Neural cell (in vitro differentiated cells): ENCODE measurements at regions not wholly inside any gene's neighbourhood (a gene's known extent, or its start where the extent isn't known, plus 50 kb on each side); places are given as distances from the start of the nearest gene placed in this dataset.

ENCODE experiments used
- H2AFZ ChIP-seq: fragments of 200-600, 300-800 bp; sonication (generic), shearing (Covaris generic); 2 replicates; pipeline ENCODE4 v1.6.0; 2014; ENCODE audit warnings: low read depth, mild to moderate bottlenecking, antibody characterized with exemption, low read length, moderate library complexity
- H3F3A ChIP-seq: fragments of 200-600 bp; shearing (Covaris generic); 2 replicates; pipeline ENCODE4 v1.6.1; 2016; ENCODE audit warnings: mild to moderate bottlenecking, moderate library complexity, mixed read lengths, antibody characterized with exemption, low read length; ENCODE audit not compliant: insufficient read depth, poor library complexity, severe bottlenecking
- H3K27ac ChIP-seq: fragments of 200-600, 300-800 bp; sonication (generic), shearing (Covaris generic); 2 replicates; pipeline ENCODE4 v1.5.1; 2014; ENCODE audit warnings: mild to moderate bottlenecking, low read length, moderate library complexity
- H3K27me3 ChIP-seq: fragments of 300-800, 200-600 bp; sonication (generic), shearing (Covaris generic); 2 replicates; pipeline ENCODE4 v1.6.0; 2014; ENCODE audit warnings: mild to moderate bottlenecking, low read depth, low read length, moderate library complexity; ENCODE audit not compliant: insufficient read depth
- H3K36me3 ChIP-seq: fragments of 300-800, 200-600 bp; sonication (generic), shearing (Covaris generic); 2 replicates; pipeline ENCODE4 v1.5.1; 2014; ENCODE audit warnings: mild to moderate bottlenecking, antibody characterized with exemption, low read length, moderate library complexity; ENCODE audit not compliant: insufficient read depth
- H3K4me2 ChIP-seq: fragments of 300-800, 200-600 bp; sonication (generic), shearing (Covaris generic); 2 replicates; pipeline ENCODE4 v1.6.0; 2014; ENCODE audit warnings: mild to moderate bottlenecking, low read length
- H3K4me3 ChIP-seq: fragments of 300-800, 200-600 bp; sonication (generic), shearing (Covaris generic); 2 replicates; pipeline ENCODE4 v1.5.1; 2014; ENCODE audit warnings: mild to moderate bottlenecking, low read length, moderate library complexity
- H3K79me2 ChIP-seq: fragments of 200-600 bp; shearing (Covaris generic); replicated peaks from 2 replicates; pipeline ENCODE4 v1.6.0; 2014; ENCODE audit warnings: mild to moderate bottlenecking, low read length, moderate library complexity; ENCODE audit not compliant: insufficient read depth
- H3K9ac ChIP-seq: fragments of 300-800, 200-600 bp; sonication (generic), shearing (Covaris generic); 2 replicates; pipeline ENCODE4 v1.6.1; 2016; ENCODE audit warnings: mild to moderate bottlenecking, low read length, mixed read lengths
- H3K9me2 ChIP-seq: fragments of 200-600 bp; shearing (Covaris generic); 2 replicates; pipeline ENCODE4 v1.6.1; 2016; ENCODE audit warnings: mild to moderate bottlenecking, low read length, mixed read lengths; ENCODE audit not compliant: insufficient read depth
- H3K9me3 ChIP-seq: fragments of 200-600, 300-800 bp; sonication (generic), shearing (Covaris generic); 2 replicates; pipeline ENCODE4 v1.6.1; 2016; ENCODE audit warnings: mild to moderate bottlenecking, mixed run types, low read length, moderate library complexity, mixed read lengths
- H4K20me1 ChIP-seq: fragments of 200-600 bp; shearing (Covaris generic); 2 replicates; pipeline ENCODE4 v1.6.1; 2016; ENCODE audit warnings: mild to moderate bottlenecking, mixed run types; ENCODE audit not compliant: insufficient read depth
- EP300 ChIP-seq: fragments of 450-650 bp; conservative IDR thresholded peaks from 2 replicates; pipeline ENCODE4 v1.6.1; 2014; ENCODE audit warnings: antibody characterized with exemption, mild to moderate bottlenecking, moderate library complexity; ENCODE audit not compliant: poor library complexity, severe bottlenecking
- EZH2 ChIP-seq: fragments of 200-600, 300-800 bp; shearing (Covaris generic), sonication (generic); IDR thresholded peaks from 2 replicates; pipeline ENCODE4 v1.6.1; 2014; ENCODE audit warnings: antibody characterized with exemption, low read length, borderline replicate concordance, mild to moderate bottlenecking; ENCODE audit not compliant: insufficient read depth, poor library complexity, severe bottlenecking
- MXI1 ChIP-seq: fragments of 450-650 bp; conservative IDR thresholded peaks from 2 replicates; pipeline ENCODE4 v1.6.1; 2014; ENCODE audit warnings: antibody characterized with exemption, mild to moderate bottlenecking; ENCODE audit not compliant: poor library complexity, severe bottlenecking
- POLR2AphosphoS5 ChIP-seq: IDR thresholded peaks from 2 replicates; pipeline ENCODE4 v1.6.1; 2012
- RAD21 ChIP-seq: fragments of 450-650 bp; conservative IDR thresholded peaks from 2 replicates; pipeline ENCODE4 v1.6.1; 2014; ENCODE audit warnings: antibody characterized with exemption, mild to moderate bottlenecking, moderate library complexity
- SMC3 ChIP-seq: fragments of 450-650 bp; conservative IDR thresholded peaks from 2 replicates; pipeline ENCODE4 v1.6.1; 2014; ENCODE audit warnings: antibody characterized with exemption, mild to moderate bottlenecking, moderate library complexity; ENCODE audit not compliant: poor library complexity
- TAF1 ChIP-seq: IDR thresholded peaks from 2 replicates; pipeline ENCODE4 v1.6.1; 2012; ENCODE audit warnings: low read depth
- TF ChIP-seq, protein P1 (sequence below): IDR thresholded peaks from 2 replicates; pipeline ENCODE4 v1.6.1; 2012; ENCODE audit warnings: borderline replicate concordance
- TF ChIP-seq, protein P2 (sequence below): fragments of 450-650 bp; IDR thresholded peaks from 2 replicates; pipeline ENCODE4 v1.5.1; 2014; ENCODE audit warnings: antibody characterized with exemption, mild to moderate bottlenecking, moderate library complexity; ENCODE audit not compliant: poor library complexity, severe bottlenecking

DNA sequence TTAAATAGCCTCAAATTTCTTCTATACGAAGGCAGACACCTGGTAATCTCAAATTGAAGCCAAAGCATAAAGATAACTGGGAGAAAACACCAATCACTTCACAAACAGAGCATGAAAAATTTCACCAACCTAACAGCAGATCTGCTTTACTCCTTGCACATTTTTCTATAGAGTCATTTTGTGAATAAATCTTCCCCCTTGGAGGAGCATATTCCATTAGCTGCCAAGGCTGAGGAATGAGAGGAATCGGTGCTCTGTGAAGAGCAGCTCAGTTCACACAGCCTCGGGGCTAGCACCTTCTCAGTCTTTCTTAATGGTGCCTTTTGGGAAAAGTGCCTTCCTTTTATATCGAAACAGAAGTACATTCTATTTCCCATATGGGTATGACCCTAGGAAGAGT is 1313.7 kb upstream of the NRXN1 start:
- no peaks in the 10 kb centered on the region for H3F3A ChIP-seq
- no peak overlapping the region for H2AFZ ChIP-seq
- H3K79me2 ChIP-seq = no peaks in the 10 kb centered on the region
- H3K36me3 ChIP-seq = no peaks in the 10 kb centered on the region
- no peaks in the 10 kb centered on the region for H3K9me3 ChIP-seq
- H3K9ac ChIP-seq = no peak overlapping the region
- no peaks in the 10 kb centered on the region for H3K27me3 ChIP-seq
- no peaks in the 10 kb centered on the region for H4K20me1 ChIP-seq
- H3K4me3 ChIP-seq = no peak overlapping the region
- H3K4me2 ChIP-seq = no peak overlapping the region
- TF ChIP-seq, protein P1, sequence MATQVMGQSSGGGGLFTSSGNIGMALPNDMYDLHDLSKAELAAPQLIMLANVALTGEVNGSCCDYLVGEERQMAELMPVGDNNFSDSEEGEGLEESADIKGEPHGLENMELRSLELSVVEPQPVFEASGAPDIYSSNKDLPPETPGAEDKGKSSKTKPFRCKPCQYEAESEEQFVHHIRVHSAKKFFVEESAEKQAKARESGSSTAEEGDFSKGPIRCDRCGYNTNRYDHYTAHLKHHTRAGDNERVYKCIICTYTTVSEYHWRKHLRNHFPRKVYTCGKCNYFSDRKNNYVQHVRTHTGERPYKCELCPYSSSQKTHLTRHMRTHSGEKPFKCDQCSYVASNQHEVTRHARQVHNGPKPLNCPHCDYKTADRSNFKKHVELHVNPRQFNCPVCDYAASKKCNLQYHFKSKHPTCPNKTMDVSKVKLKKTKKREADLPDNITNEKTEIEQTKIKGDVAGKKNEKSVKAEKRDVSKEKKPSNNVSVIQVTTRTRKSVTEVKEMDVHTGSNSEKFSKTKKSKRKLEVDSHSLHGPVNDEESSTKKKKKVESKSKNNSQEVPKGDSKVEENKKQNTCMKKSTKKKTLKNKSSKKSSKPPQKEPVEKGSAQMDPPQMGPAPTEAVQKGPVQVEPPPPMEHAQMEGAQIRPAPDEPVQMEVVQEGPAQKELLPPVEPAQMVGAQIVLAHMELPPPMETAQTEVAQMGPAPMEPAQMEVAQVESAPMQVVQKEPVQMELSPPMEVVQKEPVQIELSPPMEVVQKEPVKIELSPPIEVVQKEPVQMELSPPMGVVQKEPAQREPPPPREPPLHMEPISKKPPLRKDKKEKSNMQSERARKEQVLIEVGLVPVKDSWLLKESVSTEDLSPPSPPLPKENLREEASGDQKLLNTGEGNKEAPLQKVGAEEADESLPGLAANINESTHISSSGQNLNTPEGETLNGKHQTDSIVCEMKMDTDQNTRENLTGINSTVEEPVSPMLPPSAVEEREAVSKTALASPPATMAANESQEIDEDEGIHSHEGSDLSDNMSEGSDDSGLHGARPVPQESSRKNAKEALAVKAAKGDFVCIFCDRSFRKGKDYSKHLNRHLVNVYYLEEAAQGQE = no peak
- TF ChIP-seq EZH2 (no peak), POLR2AphosphoS5 (no peak), TAF1 (no peak), MXI1 (no peak), EP300 (no peak), RAD21 (no peak)
- TF ChIP-seq, protein P2, sequence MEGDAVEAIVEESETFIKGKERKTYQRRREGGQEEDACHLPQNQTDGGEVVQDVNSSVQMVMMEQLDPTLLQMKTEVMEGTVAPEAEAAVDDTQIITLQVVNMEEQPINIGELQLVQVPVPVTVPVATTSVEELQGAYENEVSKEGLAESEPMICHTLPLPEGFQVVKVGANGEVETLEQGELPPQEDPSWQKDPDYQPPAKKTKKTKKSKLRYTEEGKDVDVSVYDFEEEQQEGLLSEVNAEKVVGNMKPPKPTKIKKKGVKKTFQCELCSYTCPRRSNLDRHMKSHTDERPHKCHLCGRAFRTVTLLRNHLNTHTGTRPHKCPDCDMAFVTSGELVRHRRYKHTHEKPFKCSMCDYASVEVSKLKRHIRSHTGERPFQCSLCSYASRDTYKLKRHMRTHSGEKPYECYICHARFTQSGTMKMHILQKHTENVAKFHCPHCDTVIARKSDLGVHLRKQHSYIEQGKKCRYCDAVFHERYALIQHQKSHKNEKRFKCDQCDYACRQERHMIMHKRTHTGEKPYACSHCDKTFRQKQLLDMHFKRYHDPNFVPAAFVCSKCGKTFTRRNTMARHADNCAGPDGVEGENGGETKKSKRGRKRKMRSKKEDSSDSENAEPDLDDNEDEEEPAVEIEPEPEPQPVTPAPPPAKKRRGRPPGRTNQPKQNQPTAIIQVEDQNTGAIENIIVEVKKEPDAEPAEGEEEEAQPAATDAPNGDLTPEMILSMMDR = no peak
- H3K27ac ChIP-seq = no peak overlapping the region
- H3K9me2 ChIP-seq = no peaks in the 10 kb centered on the region

DNA sequence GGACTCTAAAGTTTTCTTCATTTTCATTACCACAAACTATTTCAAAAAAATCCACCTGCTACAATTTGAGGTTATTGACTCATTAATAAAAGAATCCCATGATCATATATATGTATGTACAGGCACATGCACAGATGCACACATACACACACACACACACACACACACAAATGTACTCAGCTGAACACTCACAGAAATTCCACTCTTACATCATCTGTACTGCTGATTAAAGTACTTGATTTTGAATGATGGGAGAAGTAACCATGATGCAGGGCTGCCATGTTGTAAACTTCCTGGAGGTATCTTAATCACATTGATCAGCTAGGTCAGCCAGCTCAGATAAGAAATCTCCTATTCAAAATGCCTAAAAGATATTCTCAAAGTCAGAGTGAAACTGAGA is 1313.2 kb upstream of the NRXN1 start:
- Histone ChIP-seq H3K4me3 (no peak overlapping the region), H3K4me2 (no peak overlapping the region), H3K27ac (no peak overlapping the region), H3F3A (no peaks in the 10 kb centered on the region), H3K27me3 (no peaks in the 10 kb centered on the region), H3K9ac (no peak overlapping the region), H3K9me2 (no peaks in the 10 kb centered on the region), H4K20me1 (no peaks in the 10 kb centered on the region), H3K79me2 (no peaks in the 10 kb centered on the region), H3K9me3 (no peaks in the 10 kb centered on the region), H3K36me3 (no peaks in the 10 kb centered on the region), H2AFZ (no peak overlapping the region)
- TF ChIP-seq SMC3 = no peak
- no peak for TF ChIP-seq MXI1
- TF ChIP-seq POLR2AphosphoS5 = no peak

DNA sequence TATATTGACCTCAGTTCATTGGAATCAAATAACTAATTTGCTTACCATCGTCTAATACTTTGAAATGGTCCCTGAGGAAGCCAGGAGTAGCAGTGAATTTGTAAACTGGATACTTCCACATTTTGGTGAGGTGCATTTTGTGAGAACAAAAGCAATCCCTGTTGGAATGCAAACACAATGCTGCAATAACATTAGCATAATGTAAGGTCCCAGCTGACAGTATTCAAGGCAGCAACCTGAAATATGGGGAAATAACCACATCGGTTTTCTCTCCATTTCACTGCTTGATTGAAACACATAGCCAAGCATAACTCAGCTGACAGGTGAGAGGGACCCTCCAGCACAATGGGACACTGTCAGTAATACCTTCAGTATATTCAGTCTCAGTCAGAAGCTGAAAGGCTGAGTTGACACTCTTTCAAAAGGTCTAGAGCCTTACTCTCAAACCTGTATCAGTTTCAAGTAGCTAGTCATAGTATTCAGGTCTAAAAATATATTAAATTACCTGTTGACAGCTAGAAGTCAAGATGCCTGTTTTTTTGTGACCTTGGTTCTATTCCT is 1311.9 kb upstream of the NRXN1 start:
- no peaks in the 10 kb centered on the region for H3K9me2 ChIP-seq
- H2AFZ ChIP-seq = no peak overlapping the region
- no peaks in the 10 kb centered on the region for H3F3A ChIP-seq
- H3K27ac ChIP-seq = no peak overlapping the region
- no peaks in the 10 kb centered on the region for H3K36me3 ChIP-seq
- no peak overlapping the region for H3K9ac ChIP-seq
- no peaks in the 10 kb centered on the region for H4K20me1 ChIP-seq
- H3K4me3 ChIP-seq = no peak overlapping the region
- no peak overlapping the region for H3K4me2 ChIP-seq
- H3K27me3 ChIP-seq = no peaks in the 10 kb centered on the region
- no peaks in the 10 kb centered on the region for H3K79me2 ChIP-seq
- no peaks in the 10 kb centered on the region for H3K9me3 ChIP-seq
- TF ChIP-seq POLR2AphosphoS5 (no peak), EP300 (peak; percentile 52)
